ENCODE measurements at regions not wholly inside any gene's neighbourhood (a gene's known extent, or its start where the extent isn't known, plus 50 kb on each side); places are given as distances from the start of the nearest gene placed in this dataset.

- Histone ChIP-seq H3K27me3 (ENCODE audit: control insufficient read depth in 5 of 5, insufficient read depth in 4 of 5, low read length in 5 of 5) (peaks cover 0 to 6% (median 4%) of the 10 kb centered on the region in 5 donors), H3K9me3 (ENCODE audit: control insufficient read depth in 5 of 5, low read length in 5 of 5) (no peaks in the 10 kb centered on the region), H3K27ac (ENCODE audit: low read depth, low read length) (no peak overlapping the region), H3K4me1 (ENCODE audit: control insufficient read depth in 5 of 5, insufficient read depth in 5 of 5, low read length in 5 of 5) (peaks cover 0 to 10% (median 6%) of the 10 kb centered on the region in 5 donors), H3K9ac (ENCODE audit: low read length in 5 of 5) (no peak overlapping the region), H3K36me3 (ENCODE audit: control insufficient read depth in 5 of 5, insufficient read depth in 5 of 5, low read length in 5 of 5) (no peaks in the 10 kb centered on the region), H3K4me3 (ENCODE audit: low read depth in 1 of 5, low read length in 5 of 5) (no peak overlapping the region)
Measured at GRCh38 chr2:88831792-88832248, 140.3 kb downstream of the RPIA start.

- Histone ChIP-seq H3K27ac (ENCODE audit: low read depth, low read length) (no peak overlapping the region), H3K27me3 (ENCODE audit: control insufficient read depth in 5 of 5, insufficient read depth in 4 of 5, low read length in 5 of 5) (peaks cover 0 to 6% (median 4%) of the 10 kb centered on the region in 5 donors), H3K4me3 (ENCODE audit: low read depth in 1 of 5, low read length in 5 of 5) (no peak overlapping the region), H3K4me1 (ENCODE audit: control insufficient read depth in 5 of 5, insufficient read depth in 5 of 5, low read length in 5 of 5) (peaks cover 0 to 10% (median 6%) of the 10 kb centered on the region in 5 donors), H3K9me3 (ENCODE audit: control insufficient read depth in 5 of 5, low read length in 5 of 5) (no peaks in the 10 kb centered on the region), H3K36me3 (ENCODE audit: control insufficient read depth in 5 of 5, insufficient read depth in 5 of 5, low read length in 5 of 5) (no peaks in the 10 kb centered on the region), H3K9ac (ENCODE audit: low read length in 5 of 5) (no peak overlapping the region)
Measured at GRCh38 chr2:88832311-88832991, 141.0 kb downstream of the RPIA start.

GRCh38 chr2:88832992-88833389, 141.5 kb downstream of the RPIA start:
- H3K27me3 ChIP-seq (ENCODE audit: control insufficient read depth in 5 of 5, insufficient read depth in 4 of 5, low read length in 5 of 5): peaks cover 0 to 6% (median 4%) of the 10 kb centered on the region in 5 donors
- H3K4me1 ChIP-seq (ENCODE audit: control insufficient read depth in 5 of 5, insufficient read depth in 5 of 5, low read length in 5 of 5): peaks cover 0 to 9% (median 6%) of the 10 kb centered on the region in 5 donors
- H3K36me3 ChIP-seq (ENCODE audit: control insufficient read depth in 5 of 5, insufficient read depth in 5 of 5, low read length in 5 of 5): no peaks in the 10 kb centered on the region
- no peaks in the 10 kb centered on the region for H3K9me3 ChIP-seq (ENCODE audit: control insufficient read depth in 5 of 5, low read length in 5 of 5)
- H3K27ac ChIP-seq (ENCODE audit: low read depth, low read length): no peak overlapping the region
- H3K9ac ChIP-seq (ENCODE audit: low read length in 5 of 5): no peak overlapping the region
- no peak overlapping the region for H3K4me3 ChIP-seq (ENCODE audit: low read depth in 1 of 5, low read length in 5 of 5)

- Histone ChIP-seq H3K4me1 (ENCODE audit: control insufficient read depth in 5 of 5, insufficient read depth in 5 of 5, low read length in 5 of 5) (peaks cover 0 to 4% (median 2%) of the 10 kb centered on the region in 5 donors), H3K9me3 (ENCODE audit: control insufficient read depth in 5 of 5, low read length in 5 of 5) (no peaks in the 10 kb centered on the region), H3K4me3 (ENCODE audit: low read depth in 1 of 5, low read length in 5 of 5) (no peak overlapping the region), H3K27ac (ENCODE audit: low read depth, low read length) (no peak overlapping the region), H3K27me3 (ENCODE audit: control insufficient read depth in 5 of 5, insufficient read depth in 4 of 5, low read length in 5 of 5) (peaks cover 0 to 4% (median 2%) of the 10 kb centered on the region in 5 donors), H3K9ac (ENCODE audit: low read length in 5 of 5) (no peak overlapping the region), H3K36me3 (ENCODE audit: control insufficient read depth in 5 of 5, insufficient read depth in 5 of 5, low read length in 5 of 5) (no peaks in the 10 kb centered on the region)
Measured at GRCh38 chr2:88834376-88834775, 142.9 kb downstream of the RPIA start.

- no peak overlapping the region for H3K4me3 ChIP-seq (ENCODE audit: low read depth in 1 of 5, low read length in 5 of 5)
- H3K27me3 ChIP-seq (ENCODE audit: control insufficient read depth in 5 of 5, insufficient read depth in 4 of 5, low read length in 5 of 5): no peaks in the 10 kb centered on the region
- H3K9me3 ChIP-seq (ENCODE audit: control insufficient read depth in 5 of 5, low read length in 5 of 5): no peaks in the 10 kb centered on the region
- H3K27ac ChIP-seq (ENCODE audit: low read depth, low read length): no peak overlapping the region
- H3K9ac ChIP-seq (ENCODE audit: low read length in 5 of 5): no peak overlapping the region
- H3K4me1 ChIP-seq (ENCODE audit: control insufficient read depth in 5 of 5, insufficient read depth in 5 of 5, low read length in 5 of 5): peaks cover 0 to 5% (median 2%) of the 10 kb centered on the region in 5 donors
- no peaks in the 10 kb centered on the region for H3K36me3 ChIP-seq (ENCODE audit: control insufficient read depth in 5 of 5, insufficient read depth in 5 of 5, low read length in 5 of 5)
Measured at GRCh38 chr2:88834866-88835265, 143.4 kb downstream of the RPIA start.

- Histone ChIP-seq H3K4me1 (ENCODE audit: control insufficient read depth in 5 of 5, insufficient read depth in 5 of 5, low read length in 5 of 5) (peaks cover 0 to 5% (median 2%) of the 10 kb centered on the region in 5 donors), H3K36me3 (ENCODE audit: control insufficient read depth in 5 of 5, insufficient read depth in 5 of 5, low read length in 5 of 5) (no peaks in the 10 kb centered on the region), H3K9ac (ENCODE audit: low read length in 5 of 5) (no peak overlapping the region), H3K27me3 (ENCODE audit: control insufficient read depth in 5 of 5, insufficient read depth in 4 of 5, low read length in 5 of 5) (no peaks in the 10 kb centered on the region), H3K4me3 (ENCODE audit: low read depth in 1 of 5, low read length in 5 of 5) (no peak overlapping the region), H3K27ac (ENCODE audit: low read depth, low read length) (no peak overlapping the region), H3K9me3 (ENCODE audit: control insufficient read depth in 5 of 5, low read length in 5 of 5) (no peaks in the 10 kb centered on the region)
Measured at GRCh38 chr2:88835726-88836125, 144.3 kb downstream of the RPIA start.

- Histone ChIP-seq H3K4me1 (ENCODE audit: control insufficient read depth in 5 of 5, insufficient read depth in 5 of 5, low read length in 5 of 5) (peaks cover 0 to 5% (median 2%) of the 10 kb centered on the region in 5 donors), H3K36me3 (ENCODE audit: control insufficient read depth in 5 of 5, insufficient read depth in 5 of 5, low read length in 5 of 5) (no peaks in the 10 kb centered on the region), H3K9ac (ENCODE audit: low read length in 5 of 5) (no peak overlapping the region), H3K27ac (ENCODE audit: low read depth, low read length) (no peak overlapping the region), H3K4me3 (ENCODE audit: low read depth in 1 of 5, low read length in 5 of 5) (no peak overlapping the region), H3K27me3 (ENCODE audit: control insufficient read depth in 5 of 5, insufficient read depth in 4 of 5, low read length in 5 of 5) (no peaks in the 10 kb centered on the region), H3K9me3 (ENCODE audit: control insufficient read depth in 5 of 5, low read length in 5 of 5) (no peaks in the 10 kb centered on the region)
Measured at GRCh38 chr2:88836351-88836750, 144.9 kb downstream of the RPIA start.

GRCh38 chr2:88837511-88838160, 146.2 kb downstream of the RPIA start:
- H3K27ac ChIP-seq (ENCODE audit: low read depth, low read length): no peak overlapping the region
- no peaks in the 10 kb centered on the region for H3K27me3 ChIP-seq (ENCODE audit: control insufficient read depth in 5 of 5, insufficient read depth in 4 of 5, low read length in 5 of 5)
- peaks cover 0 to 10% (median 4%) of the 10 kb centered on the region in 5 donors for H3K4me1 ChIP-seq (ENCODE audit: control insufficient read depth in 5 of 5, insufficient read depth in 5 of 5, low read length in 5 of 5)
- no peak overlapping the region for H3K4me3 ChIP-seq (ENCODE audit: low read depth in 1 of 5, low read length in 5 of 5)
- H3K9ac ChIP-seq (ENCODE audit: low read length in 5 of 5): no peak overlapping the region
- H3K9me3 ChIP-seq (ENCODE audit: control insufficient read depth in 5 of 5, low read length in 5 of 5): no peaks in the 10 kb centered on the region
- H3K36me3 ChIP-seq (ENCODE audit: control insufficient read depth in 5 of 5, insufficient read depth in 5 of 5, low read length in 5 of 5): no peaks in the 10 kb centered on the region

- Histone ChIP-seq H3K4me3 (ENCODE audit: low read depth in 1 of 5, low read length in 5 of 5) (no peak overlapping the region), H3K9ac (ENCODE audit: low read length in 5 of 5) (no peak overlapping the region), H3K27me3 (ENCODE audit: control insufficient read depth in 5 of 5, insufficient read depth in 4 of 5, low read length in 5 of 5) (no peaks in the 10 kb centered on the region), H3K9me3 (ENCODE audit: control insufficient read depth in 5 of 5, low read length in 5 of 5) (no peaks in the 10 kb centered on the region), H3K4me1 (ENCODE audit: control insufficient read depth in 5 of 5, insufficient read depth in 5 of 5, low read length in 5 of 5) (peaks cover 0 to 10% (median 4%) of the 10 kb centered on the region in 5 donors), H3K36me3 (ENCODE audit: control insufficient read depth in 5 of 5, insufficient read depth in 5 of 5, low read length in 5 of 5) (no peaks in the 10 kb centered on the region), H3K27ac (ENCODE audit: low read depth, low read length) (no peak overlapping the region)
Measured at GRCh38 chr2:88838165-88838635, 146.7 kb downstream of the RPIA start.

GRCh38 chr2:88841224-88841929, 149.9 kb downstream of the RPIA start:
- Histone ChIP-seq H3K9me3 (ENCODE audit: control insufficient read depth in 5 of 5, low read length in 5 of 5) (no peaks in the 10 kb centered on the region), H3K27me3 (ENCODE audit: control insufficient read depth in 5 of 5, insufficient read depth in 4 of 5, low read length in 5 of 5) (no peaks in the 10 kb centered on the region), H3K4me1 (ENCODE audit: control insufficient read depth in 5 of 5, insufficient read depth in 5 of 5, low read length in 5 of 5) (peaks cover 0 to 7% (median 4%) of the 10 kb centered on the region in 5 donors), H3K36me3 (ENCODE audit: control insufficient read depth in 5 of 5, insufficient read depth in 5 of 5, low read length in 5 of 5) (no peaks in the 10 kb centered on the region), H3K27ac (ENCODE audit: low read depth, low read length) (no peak overlapping the region), H3K9ac (ENCODE audit: low read length in 5 of 5) (no peak overlapping the region), H3K4me3 (ENCODE audit: low read depth in 1 of 5, low read length in 5 of 5) (no peak overlapping the region)
